NCI-H1694 treated with DMSO at 0.1 percent for 48 hours (cell line): ENCODE measurements at regions not wholly inside any gene's neighbourhood (a gene's known extent, or its start where the extent isn't known, plus 50 kb on each side); places are given as distances from the start of the nearest gene placed in this dataset.
A peak's percentile ranks its signal among the peaks of the same experiment; 100 is the strongest.

Experiments
- DNase-seq: peaks from one replicate; lab custom pipeline; 2025; lab: John Stamatoyannopoulos, UW

DNA sequence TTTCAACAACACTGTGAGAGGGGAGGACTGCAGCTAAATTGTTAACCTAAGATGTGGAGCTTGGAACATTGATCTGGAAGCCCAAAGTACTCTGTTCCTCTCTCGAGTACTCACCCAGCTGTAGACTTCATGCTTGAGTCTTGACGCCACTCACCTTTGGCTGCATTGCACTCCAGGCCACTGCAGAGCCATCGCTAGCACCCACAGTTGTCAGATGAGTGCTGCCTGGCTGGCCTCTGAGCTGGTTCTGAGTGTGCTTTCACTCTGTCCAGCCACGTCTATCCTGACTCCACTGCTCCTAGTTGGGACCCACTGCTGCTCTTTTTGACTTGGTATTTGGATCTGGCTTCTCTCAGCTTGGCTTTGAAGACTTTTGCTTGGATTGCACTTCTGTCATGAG lies 552.1 kb downstream of the DCDC2C start:
- no peak for DNase-seq

- no peak for DNase-seq
Observed at GRCh38 chr2:4256351-4256750, 553.0 kb downstream of the DCDC2C start.

- no peak for DNase-seq
Observed at GRCh38 chr2:4258563-4258962, 555.2 kb downstream of the DCDC2C start.

GRCh38 chr2:4265936-4266335 lies 562.6 kb downstream of the DCDC2C start:
- no peak for DNase-seq

DNA sequence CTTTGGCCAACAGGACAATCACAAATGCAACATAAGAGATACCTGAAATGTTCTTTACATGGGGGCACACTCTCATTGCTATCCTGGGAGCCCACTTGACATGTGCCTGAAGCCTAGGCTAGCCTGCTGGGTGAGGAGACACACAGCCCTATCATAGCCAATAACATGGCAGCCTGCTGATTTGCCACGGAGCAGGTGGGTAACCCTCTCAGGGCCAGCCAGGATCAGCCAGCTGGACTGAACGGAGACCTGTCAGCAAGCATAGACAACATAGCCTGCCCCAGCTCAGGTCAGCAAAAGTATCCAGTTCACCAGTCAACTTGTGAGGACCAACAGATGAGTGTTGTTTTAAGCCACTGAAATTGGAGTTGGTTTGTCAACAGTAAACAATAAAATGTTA lies 566.5 kb downstream of the DCDC2C start:
- no peak for DNase-seq

GRCh38 chr2:4272261-4272858 lies 569.0 kb downstream of the DCDC2C start:
- DNase-seq, result no peak

DNA sequence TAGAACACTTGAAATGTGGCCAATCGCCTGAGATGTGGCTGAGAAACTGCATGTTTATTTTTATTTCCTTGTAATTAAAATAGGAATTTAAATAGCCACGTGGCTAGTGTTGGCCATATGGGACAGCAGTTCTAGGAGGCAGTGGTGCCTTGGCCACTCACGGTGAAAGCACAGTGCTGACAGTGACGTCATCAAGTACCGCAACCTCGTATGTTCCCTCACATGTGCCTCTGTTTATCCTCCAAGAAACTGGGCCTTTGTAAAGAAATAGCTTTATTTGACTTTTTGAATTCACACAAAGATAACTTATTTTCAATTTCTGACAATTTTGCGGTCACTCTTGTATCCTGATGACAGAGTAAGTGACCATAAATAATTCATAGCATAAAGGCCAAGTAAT lies 575.0 kb downstream of the DCDC2C start:
- no peak for DNase-seq

- DNase-seq, result no peak
Observed at GRCh38 chr2:4279431-4279830, 576.1 kb downstream of the DCDC2C start.

DNA sequence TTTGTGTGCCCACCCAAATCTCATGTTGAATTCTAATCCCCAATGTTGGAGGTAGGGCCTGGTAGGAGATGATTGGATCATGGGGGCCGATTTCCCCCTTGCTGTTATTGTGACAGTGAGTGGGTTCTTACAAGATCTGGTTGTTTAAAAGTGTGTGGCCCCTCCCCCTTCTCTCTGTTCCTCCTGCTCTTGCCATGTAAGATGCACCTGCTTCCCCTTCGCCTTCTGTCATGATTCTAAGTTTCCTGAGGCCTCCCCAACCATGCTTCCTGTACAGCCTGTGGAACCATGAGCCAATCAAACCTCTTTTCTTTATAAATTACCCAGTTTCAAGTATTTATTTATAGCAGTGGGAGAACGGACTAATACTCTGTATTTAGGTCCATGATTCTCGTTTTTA lies 588.1 kb downstream of the DCDC2C start:
- no peak for DNase-seq

- DNase-seq, result no peak
Observed at GRCh38 chr2:4295680-4296079, 592.3 kb downstream of the DCDC2C start.

- DNase-seq, result no peak
Observed at GRCh38 chr2:4300616-4301015, 597.2 kb downstream of the DCDC2C start.

DNA sequence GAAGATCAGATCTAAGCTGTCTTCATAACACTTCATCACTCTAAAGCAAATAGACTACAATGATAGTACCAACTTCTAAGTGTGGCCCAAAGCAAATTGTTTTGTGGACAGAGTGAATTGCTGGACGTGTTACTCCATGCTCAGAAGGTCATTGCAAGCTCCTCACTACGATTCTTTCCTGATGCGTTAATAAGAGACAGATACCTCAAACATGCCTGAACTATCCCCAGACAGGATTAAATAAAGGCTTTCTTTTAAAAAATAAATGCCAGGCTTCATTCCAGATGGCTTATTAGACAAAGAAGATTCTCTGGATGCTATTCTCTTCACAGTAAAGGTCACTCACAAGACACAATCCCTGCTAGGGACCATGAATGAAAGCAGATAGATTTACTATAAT lies 621.2 kb downstream of the DCDC2C start:
- no peak for DNase-seq

GRCh38 chr2:4336864-4337263 lies 633.5 kb downstream of the DCDC2C start:
- DNase-seq, result no peak

DNA sequence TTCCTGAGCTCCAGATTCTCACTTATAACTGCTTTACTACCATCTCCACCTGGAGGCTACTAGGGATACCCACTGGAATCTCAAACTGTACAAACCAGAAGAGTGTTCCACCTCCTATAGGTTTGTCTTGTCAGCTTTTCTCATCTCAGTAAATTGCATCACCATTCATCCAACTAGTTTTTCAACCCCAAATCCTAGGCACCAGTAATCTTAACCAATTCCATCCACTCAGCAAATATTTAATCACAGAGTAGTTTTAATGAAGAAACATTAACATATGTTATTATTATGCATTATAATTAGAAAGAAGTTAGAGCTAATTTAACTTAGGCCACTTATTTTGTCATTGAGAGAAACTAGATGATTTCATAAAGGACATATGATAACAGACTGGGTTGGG lies 635.0 kb downstream of the DCDC2C start:
- DNase-seq, result no peak

GRCh38 chr2:4340536-4340935 lies 637.2 kb downstream of the DCDC2C start:
- DNase-seq, result no peak

GRCh38 chr2:4346628-4347027 lies 643.3 kb downstream of the DCDC2C start:
- DNase-seq, result no peak

DNA sequence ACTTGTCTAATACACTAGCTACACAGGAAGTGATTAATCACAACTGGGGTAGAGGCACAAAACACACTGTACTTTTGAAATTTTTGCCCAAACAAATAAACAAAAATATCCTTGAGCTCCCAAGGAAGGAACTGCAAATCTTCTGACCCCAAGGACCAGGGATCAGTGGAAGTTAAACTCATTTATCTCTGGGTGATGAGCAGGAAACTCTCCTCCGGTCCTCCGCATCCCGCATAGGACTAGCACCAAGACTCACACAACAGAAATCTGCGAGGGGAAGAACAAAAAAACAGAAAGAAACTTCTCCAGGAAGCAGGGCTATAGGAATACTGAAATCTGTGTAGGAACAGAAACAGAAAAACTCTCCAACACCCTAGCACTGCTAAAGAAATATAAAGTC lies 650.3 kb downstream of the DCDC2C start:
- no peak for DNase-seq

DNA sequence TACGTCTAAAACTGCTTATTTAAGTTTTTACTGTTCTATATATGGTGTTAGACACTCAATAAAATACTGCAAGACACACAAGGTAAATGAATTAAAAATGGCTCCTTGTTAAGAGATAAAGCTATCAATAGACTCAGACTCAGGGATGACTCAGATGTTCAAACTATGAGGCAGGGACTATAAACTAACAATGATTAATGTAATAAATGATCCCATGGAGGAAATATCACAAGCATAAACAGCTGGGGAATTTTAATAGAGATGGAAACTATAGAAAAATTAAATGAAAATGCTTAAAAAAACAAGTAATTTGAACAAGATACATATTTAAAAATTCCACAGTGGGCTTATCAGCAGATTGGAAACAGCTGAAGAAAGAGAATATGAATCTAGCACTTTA lies 650.8 kb downstream of the DCDC2C start:
- no peak for DNase-seq

GRCh38 chr2:4354678-4355077 lies 651.3 kb downstream of the DCDC2C start:
- DNase-seq, result peak; percentile 50

DNA sequence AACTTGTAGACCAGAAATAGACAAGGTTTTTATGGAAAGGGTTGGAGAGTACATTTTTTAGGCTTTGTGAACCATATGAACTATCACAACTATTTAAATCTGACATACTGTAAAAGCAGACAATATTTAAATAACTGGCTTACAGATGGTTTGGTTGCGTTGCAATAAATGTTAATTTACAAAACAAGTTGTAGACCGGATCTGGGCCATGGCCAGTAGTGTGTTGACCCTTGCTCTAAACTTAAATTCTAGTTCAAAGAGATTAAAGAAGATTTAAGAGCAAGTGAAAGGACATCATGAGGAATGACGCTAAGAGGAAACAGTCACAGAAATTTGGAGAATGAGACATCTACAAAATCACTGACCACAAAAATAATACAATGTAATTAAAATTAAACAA lies 652.7 kb downstream of the DCDC2C start:
- DNase-seq, result no peak

DNA sequence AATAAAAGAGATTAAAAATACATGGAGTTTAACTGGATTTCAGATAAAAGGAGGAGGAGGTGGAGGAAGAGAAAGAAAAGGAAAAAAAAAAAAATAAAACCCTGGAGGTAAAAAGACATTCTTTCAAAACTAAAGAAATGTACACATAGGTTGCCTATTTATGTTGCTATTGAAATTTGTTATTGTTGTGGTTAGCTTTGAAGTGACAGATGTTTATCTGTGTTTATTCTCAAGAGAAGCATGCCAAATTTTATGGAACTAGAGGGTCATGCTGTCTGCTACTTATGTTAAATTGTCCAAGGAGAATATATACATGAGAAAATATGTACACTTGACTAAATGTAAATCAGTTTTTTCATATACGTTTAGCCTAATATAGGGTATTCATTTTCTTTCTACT lies 653.2 kb downstream of the DCDC2C start:
- no peak for DNase-seq

DNA sequence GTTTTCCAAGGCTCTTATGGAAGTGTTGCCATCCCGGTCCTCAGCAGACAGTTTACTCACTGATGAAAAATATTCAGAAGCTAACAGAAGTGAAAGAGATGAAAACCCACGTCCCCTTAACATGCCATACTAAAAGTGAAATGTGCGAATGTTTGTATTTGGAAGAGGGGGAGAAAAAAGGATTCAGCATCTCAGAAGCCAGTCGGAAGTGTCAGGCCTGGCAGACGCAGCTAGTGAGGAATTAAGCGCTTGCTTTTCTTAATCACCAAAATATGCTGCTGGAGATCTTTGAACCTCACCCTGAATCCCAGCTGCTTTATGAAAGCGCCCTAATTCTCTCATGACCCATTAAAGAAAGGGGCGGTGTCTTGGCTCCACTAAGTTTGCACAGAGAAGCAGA lies 653.7 kb downstream of the DCDC2C start:
- DNase-seq, result no peak

DNA sequence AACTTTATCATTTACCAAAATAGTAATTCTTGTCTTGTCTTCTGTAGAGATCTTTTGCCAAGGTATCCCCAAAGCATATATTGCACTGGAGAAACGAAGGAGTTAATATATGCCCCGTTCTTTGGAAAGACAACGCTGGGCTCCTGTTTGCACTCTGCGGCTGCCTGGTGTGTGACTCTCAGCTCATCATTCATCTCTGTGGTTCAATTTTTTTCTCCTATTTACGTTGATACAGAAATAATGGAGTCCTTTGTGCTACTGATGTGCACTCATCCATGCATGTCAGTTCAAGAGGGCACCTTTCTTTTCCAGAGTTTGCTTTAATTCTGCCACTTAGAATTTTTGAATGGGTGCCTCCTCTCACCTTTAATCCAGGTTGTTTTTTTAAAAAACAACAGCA lies 655.5 kb downstream of the DCDC2C start:
- DNase-seq, result no peak

DNA sequence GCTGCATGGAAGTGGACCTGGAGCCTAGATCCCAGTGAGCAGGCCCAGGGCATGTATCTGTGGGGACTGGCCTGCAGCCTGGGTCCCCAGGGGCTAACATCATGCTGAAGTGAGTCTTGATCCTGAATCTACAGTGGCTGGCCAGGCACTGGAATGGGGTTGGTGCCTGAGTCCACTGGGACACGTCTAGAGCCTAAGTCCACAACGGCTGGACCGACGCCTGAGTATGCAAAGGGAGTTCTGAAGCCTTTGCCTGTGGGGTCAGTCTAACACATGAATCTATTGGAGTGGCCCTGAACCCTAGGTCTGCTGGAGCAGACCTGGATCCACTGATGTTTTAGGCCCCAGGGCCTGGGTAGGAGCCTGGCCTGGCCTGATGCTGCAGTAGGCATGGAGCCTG lies 665.5 kb downstream of the DCDC2C start:
- no peak for DNase-seq
